ENCODE measurements at regions not wholly inside any gene's neighbourhood (a gene's known extent, or its start where the extent isn't known, plus 50 kb on each side); places are given as distances from the start of the nearest gene placed in this dataset.
"Not testable (repeated sequence)": the region's sequence is repeated elsewhere in the genome, so short reads cannot be mapped to it uniquely, and the experiment has no call there.

GRCh38 chr15:81636064-81636463 lies 262.1 kb upstream of the TMC3 start:
- not testable (repeated sequence) for DNase-seq (ENCODE audit: low read depth); H3K36me3 ChIP-seq (ENCODE audit: control insufficient read depth, insufficient read depth, low read length, severe bottlenecking); H3K4me3 ChIP-seq (ENCODE audit: low read length); H3K9me3 ChIP-seq (ENCODE audit: control insufficient read depth, low read length); H3K27me3 ChIP-seq (replicated peaks; ENCODE audit: control insufficient read depth, insufficient read depth, low read length); H3K9ac ChIP-seq (ENCODE audit: low read length); H3K4me1 ChIP-seq (ENCODE audit: control insufficient read depth, insufficient read depth, low read length)

GRCh38 chr15:81633889-81634288 lies 259.9 kb upstream of the TMC3 start:
- no peak overlapping the region for H3K4me3 ChIP-seq (ENCODE audit: low read length)
- DNase-seq (ENCODE audit: low read depth), result no peak
- no peak overlapping the region for H3K9ac ChIP-seq (ENCODE audit: low read length)
- H3K36me3 ChIP-seq (ENCODE audit: control insufficient read depth, insufficient read depth, low read length, severe bottlenecking), result no peaks in the 10 kb centered on the region
- no peaks in the 10 kb centered on the region for H3K9me3 ChIP-seq (ENCODE audit: control insufficient read depth, low read length)
- H3K4me1 ChIP-seq (ENCODE audit: control insufficient read depth, insufficient read depth, low read length), result no peaks in the 10 kb centered on the region
- H3K27me3 ChIP-seq (replicated peaks; ENCODE audit: control insufficient read depth, insufficient read depth, low read length), result no peaks in the 10 kb centered on the region

- no peaks in the 10 kb centered on the region for H3K36me3 ChIP-seq (ENCODE audit: control insufficient read depth, insufficient read depth, low read length, severe bottlenecking)
- DNase-seq (ENCODE audit: low read depth), result no peak
- no peak overlapping the region for H3K4me3 ChIP-seq (ENCODE audit: low read length)
- H3K9me3 ChIP-seq (ENCODE audit: control insufficient read depth, low read length), result peaks cover 2% of the 10 kb centered on the region
- H3K27me3 ChIP-seq (replicated peaks; ENCODE audit: control insufficient read depth, insufficient read depth, low read length), result no peaks in the 10 kb centered on the region
- H3K4me1 ChIP-seq (ENCODE audit: control insufficient read depth, insufficient read depth, low read length), result no peaks in the 10 kb centered on the region
- no peak overlapping the region for H3K9ac ChIP-seq (ENCODE audit: low read length)
Measured at GRCh38 chr15:81625896-81626295, 251.9 kb upstream of the TMC3 start.

GRCh38 chr15:81619002-81619401 lies 245.0 kb upstream of the TMC3 start:
- no peaks in the 10 kb centered on the region for H3K9me3 ChIP-seq (ENCODE audit: control insufficient read depth, low read length)
- H3K4me1 ChIP-seq (ENCODE audit: control insufficient read depth, insufficient read depth, low read length), result no peaks in the 10 kb centered on the region
- no peaks in the 10 kb centered on the region for H3K27me3 ChIP-seq (replicated peaks; ENCODE audit: control insufficient read depth, insufficient read depth, low read length)
- no peak overlapping the region for H3K9ac ChIP-seq (ENCODE audit: low read length)
- H3K36me3 ChIP-seq (ENCODE audit: control insufficient read depth, insufficient read depth, low read length, severe bottlenecking), result no peaks in the 10 kb centered on the region
- H3K4me3 ChIP-seq (ENCODE audit: low read length), result no peak overlapping the region
- no peak for DNase-seq (ENCODE audit: low read depth)

DNA sequence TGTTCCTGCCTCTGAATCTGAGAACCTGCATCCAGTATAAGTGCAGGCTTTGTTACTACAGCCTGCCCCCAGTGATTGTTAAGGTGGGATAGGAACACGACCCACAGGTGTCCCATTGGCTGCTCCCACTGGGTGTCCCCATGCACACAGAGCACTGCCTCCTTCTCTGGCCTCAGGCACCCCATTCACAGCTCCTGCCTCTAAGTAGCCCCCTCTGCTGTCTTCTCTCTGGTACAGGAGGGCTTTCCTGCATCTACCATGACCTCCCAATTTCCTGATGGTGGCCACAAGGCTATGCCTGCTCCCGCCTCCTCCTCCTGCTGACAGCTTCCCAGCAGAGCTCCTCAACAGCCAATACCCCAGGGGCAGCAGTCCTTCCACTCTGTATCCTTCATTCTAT lies 238.6 kb upstream of the TMC3 start:
- no peaks in the 10 kb centered on the region for H3K36me3 ChIP-seq (ENCODE audit: control insufficient read depth, insufficient read depth, low read length, severe bottlenecking)
- no peaks in the 10 kb centered on the region for H3K4me1 ChIP-seq (ENCODE audit: control insufficient read depth, insufficient read depth, low read length)
- no peak for DNase-seq (ENCODE audit: low read depth)
- H3K27me3 ChIP-seq (replicated peaks; ENCODE audit: control insufficient read depth, insufficient read depth, low read length), result no peaks in the 10 kb centered on the region
- H3K4me3 ChIP-seq (ENCODE audit: low read length), result no peak overlapping the region
- H3K9me3 ChIP-seq (ENCODE audit: control insufficient read depth, low read length), result peaks cover 4% of the 10 kb centered on the region
- H3K9ac ChIP-seq (ENCODE audit: low read length), result no peak overlapping the region

DNA sequence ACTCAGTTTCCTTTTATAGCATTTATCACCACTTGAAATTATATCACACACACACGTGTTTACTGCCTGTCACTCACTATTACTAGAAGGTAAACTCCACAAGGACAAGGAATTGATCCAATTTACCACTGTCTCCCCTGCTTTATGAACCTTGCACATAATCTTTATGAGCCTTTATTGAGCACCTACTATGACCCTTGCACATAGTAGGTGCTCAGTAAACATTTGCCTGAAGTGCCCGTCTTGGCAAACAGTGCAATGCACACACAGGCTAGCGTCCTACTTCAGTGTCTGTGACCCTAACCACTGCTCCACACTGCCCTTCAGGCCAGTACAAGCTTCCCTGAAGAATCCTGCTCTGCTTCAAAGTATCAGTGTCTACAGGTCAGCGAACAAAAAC lies 237.7 kb upstream of the TMC3 start:
- Histone ChIP-seq H3K4me1 (ENCODE audit: control insufficient read depth, insufficient read depth, low read length) (no peaks in the 10 kb centered on the region), H3K27me3 (replicated peaks; ENCODE audit: control insufficient read depth, insufficient read depth, low read length) (no peaks in the 10 kb centered on the region), H3K36me3 (ENCODE audit: control insufficient read depth, insufficient read depth, low read length, severe bottlenecking) (no peaks in the 10 kb centered on the region), H3K9me3 (ENCODE audit: control insufficient read depth, low read length) (peaks cover 4% of the 10 kb centered on the region), H3K4me3 (ENCODE audit: low read length) (no peak overlapping the region), H3K9ac (ENCODE audit: low read length) (no peak overlapping the region)
- DNase-seq (ENCODE audit: low read depth), result no peak

DNA sequence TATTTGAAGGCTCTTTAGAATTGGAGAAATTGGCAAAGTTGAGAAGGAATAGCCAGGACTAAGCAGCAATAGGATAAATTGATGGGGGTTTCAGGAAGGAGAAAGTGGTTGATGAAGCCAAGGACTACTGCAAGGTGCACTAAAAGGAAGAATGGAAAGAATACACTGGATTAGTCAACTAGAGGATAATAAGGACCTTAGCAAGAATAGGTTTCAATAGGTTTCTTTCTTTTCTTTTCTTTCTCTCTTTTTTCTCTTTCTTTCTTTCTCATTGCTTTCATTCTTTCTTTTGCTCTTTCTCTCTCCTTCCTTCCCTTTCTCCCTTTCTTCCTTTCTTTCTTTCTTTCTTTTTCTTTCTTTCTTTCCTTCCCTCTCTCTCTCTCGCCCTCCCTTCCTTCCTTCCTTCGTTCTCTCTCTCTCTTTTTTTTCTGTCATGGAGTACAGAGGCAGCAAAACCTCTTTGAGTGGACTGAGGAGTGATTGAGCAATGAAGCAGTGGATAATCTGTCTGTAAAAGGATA lies 234.4 kb upstream of the TMC3 start:
- H3K4me3 ChIP-seq (ENCODE audit: low read length), result no peak overlapping the region
- H3K36me3 ChIP-seq (ENCODE audit: control insufficient read depth, insufficient read depth, low read length, severe bottlenecking), result no peaks in the 10 kb centered on the region
- no peak overlapping the region for H3K9ac ChIP-seq (ENCODE audit: low read length)
- no peak for DNase-seq (ENCODE audit: low read depth)
- H3K4me1 ChIP-seq (ENCODE audit: control insufficient read depth, insufficient read depth, low read length), result no peaks in the 10 kb centered on the region
- H3K9me3 ChIP-seq (ENCODE audit: control insufficient read depth, low read length), result peaks cover 4% of the 10 kb centered on the region
- H3K27me3 ChIP-seq (replicated peaks; ENCODE audit: control insufficient read depth, insufficient read depth, low read length), result no peaks in the 10 kb centered on the region

- no peak overlapping the region for H3K9ac ChIP-seq (ENCODE audit: low read length)
- no peak for DNase-seq (ENCODE audit: low read depth)
- H3K36me3 ChIP-seq (ENCODE audit: control insufficient read depth, insufficient read depth, low read length, severe bottlenecking), result no peaks in the 10 kb centered on the region
- H3K4me3 ChIP-seq (ENCODE audit: low read length), result no peak overlapping the region
- no peaks in the 10 kb centered on the region for H3K27me3 ChIP-seq (replicated peaks; ENCODE audit: control insufficient read depth, insufficient read depth, low read length)
- H3K9me3 ChIP-seq (ENCODE audit: control insufficient read depth, low read length), result peaks cover 20% of the 10 kb centered on the region
- no peaks in the 10 kb centered on the region for H3K4me1 ChIP-seq (ENCODE audit: control insufficient read depth, insufficient read depth, low read length)
Measured at GRCh38 chr15:81604713-81605112, 230.7 kb upstream of the TMC3 start.

DNA sequence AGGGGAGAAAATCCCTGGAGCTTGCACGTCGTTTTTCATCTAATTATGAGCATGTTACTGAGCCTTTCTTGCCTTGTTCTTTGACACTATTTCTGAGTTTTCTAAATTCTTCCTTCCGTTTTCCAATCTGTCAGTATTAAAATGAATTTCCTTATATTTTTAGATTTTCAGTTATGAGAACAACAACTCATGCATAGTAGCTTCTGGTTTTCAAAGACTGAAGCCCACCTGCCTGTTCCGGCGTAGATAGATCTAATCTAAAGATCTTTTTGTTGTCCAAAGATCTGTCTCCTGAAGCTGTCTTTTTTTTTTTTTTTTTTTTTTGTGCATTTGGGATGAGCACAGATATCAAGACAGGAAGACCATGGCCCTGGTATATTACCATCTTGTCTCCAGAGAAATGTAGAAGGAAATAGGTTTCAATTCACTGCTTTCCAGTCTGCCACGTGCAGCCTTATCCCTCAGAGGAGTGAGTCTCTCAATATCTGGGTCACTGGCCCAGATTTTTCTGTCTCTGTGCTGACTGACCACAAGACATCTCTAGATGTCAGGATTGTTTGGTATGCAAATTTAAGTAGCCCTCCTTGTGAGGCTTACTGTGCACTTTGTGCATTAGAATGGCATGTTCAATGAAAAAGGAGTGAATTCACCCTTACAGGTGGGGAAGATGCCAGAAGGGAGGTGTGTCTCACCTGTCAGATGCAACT lies 222.3 kb upstream of the TMC3 start:
- Histone ChIP-seq H3K4me1 (ENCODE audit: control insufficient read depth, insufficient read depth, low read length) (no peaks in the 10 kb centered on the region), H3K27me3 (replicated peaks; ENCODE audit: control insufficient read depth, insufficient read depth, low read length) (no peaks in the 10 kb centered on the region), H3K9ac (ENCODE audit: low read length) (no peak overlapping the region), H3K4me3 (ENCODE audit: low read length) (no peak overlapping the region), H3K36me3 (ENCODE audit: control insufficient read depth, insufficient read depth, low read length, severe bottlenecking) (no peaks in the 10 kb centered on the region), H3K9me3 (ENCODE audit: control insufficient read depth, low read length) (peaks cover 8% of the 10 kb centered on the region)
- DNase-seq (ENCODE audit: low read depth), result no peak

- Histone ChIP-seq H3K9ac (ENCODE audit: low read length) (no peak overlapping the region), H3K4me1 (ENCODE audit: control insufficient read depth, insufficient read depth, low read length) (no peaks in the 10 kb centered on the region), H3K36me3 (ENCODE audit: control insufficient read depth, insufficient read depth, low read length, severe bottlenecking) (no peaks in the 10 kb centered on the region), H3K27me3 (replicated peaks; ENCODE audit: control insufficient read depth, insufficient read depth, low read length) (no peaks in the 10 kb centered on the region), H3K4me3 (ENCODE audit: low read length) (no peak overlapping the region), H3K9me3 (ENCODE audit: control insufficient read depth, low read length) (peaks cover 6% of the 10 kb centered on the region)
- DNase-seq (ENCODE audit: low read depth), result no peak
Measured at GRCh38 chr15:81595752-81596151, 221.7 kb upstream of the TMC3 start.

DNA sequence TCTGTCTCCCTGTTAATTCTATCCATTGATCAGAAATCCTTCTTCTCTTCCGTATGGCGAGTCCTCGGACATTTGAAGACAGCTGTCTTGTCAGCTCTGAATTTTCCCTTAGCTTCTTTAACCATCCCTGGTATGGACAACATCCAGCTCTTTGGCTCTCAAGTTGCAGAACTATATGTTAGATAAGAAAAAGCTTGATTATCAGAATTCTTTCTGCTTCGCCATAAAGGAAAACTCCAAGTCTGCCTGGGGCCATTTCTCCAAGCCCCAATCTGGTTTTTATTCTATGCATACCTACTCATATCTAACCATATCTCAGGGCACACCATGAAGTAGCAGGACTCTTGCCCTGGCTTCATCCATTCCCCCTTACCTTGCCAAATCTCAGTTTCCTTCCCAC lies 215.7 kb upstream of the TMC3 start:
- Histone ChIP-seq H3K4me3 (ENCODE audit: low read length) (no peak overlapping the region), H3K27me3 (replicated peaks; ENCODE audit: control insufficient read depth, insufficient read depth, low read length) (no peaks in the 10 kb centered on the region), H3K4me1 (ENCODE audit: control insufficient read depth, insufficient read depth, low read length) (no peaks in the 10 kb centered on the region), H3K36me3 (ENCODE audit: control insufficient read depth, insufficient read depth, low read length, severe bottlenecking) (no peaks in the 10 kb centered on the region), H3K9ac (ENCODE audit: low read length) (no peak overlapping the region), H3K9me3 (ENCODE audit: control insufficient read depth, low read length) (peaks cover 4% of the 10 kb centered on the region)
- DNase-seq (ENCODE audit: low read depth), result no peak

Measured in adipocyte (in vitro differentiated cells).